ENCODE measurements at regions not wholly inside any gene's neighbourhood (a gene's known extent, or its start where the extent isn't known, plus 50 kb on each side); places are given as distances from the start of the nearest gene placed in this dataset.

DNA sequence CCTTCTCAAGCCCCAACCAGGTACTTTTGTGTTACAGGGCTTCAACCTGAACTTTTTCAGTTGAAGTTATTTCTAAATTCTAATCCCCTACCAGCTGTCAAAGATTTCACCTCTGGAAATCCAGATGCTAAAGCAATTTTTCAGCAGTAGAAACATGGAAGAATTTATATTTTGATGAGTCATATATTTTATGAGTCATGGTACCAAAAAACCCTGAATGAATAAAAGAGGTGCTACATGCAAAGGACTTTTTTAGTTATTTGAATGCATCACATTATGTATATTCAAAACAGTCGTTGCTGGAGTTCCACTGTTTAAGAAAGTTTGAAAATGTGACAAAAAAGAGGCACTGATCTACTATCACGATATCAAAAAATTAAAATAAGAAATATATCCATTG lies 96.0 kb upstream of the ZNF385D start:
- no peaks in the 10 kb centered on the region for H3K9me3 ChIP-seq (ENCODE audit: control insufficient read depth, insufficient read depth, low read length)
- no peaks in the 10 kb centered on the region for H3K36me3 ChIP-seq (ENCODE audit: control insufficient read depth, insufficient read depth, low read length)
- H3K4me3 ChIP-seq (ENCODE audit: low read length): no peak overlapping the region
- H3K4me1 ChIP-seq (ENCODE audit: control insufficient read depth, insufficient read depth, low read length): no peaks in the 10 kb centered on the region
- WGBS (ENCODE audit: insufficient coverage, insufficient read length): no CpG with 5 or more reads among the region's 2 CpGs
- no peak overlapping the region for H3K27ac ChIP-seq (ENCODE audit: low read length)
- no peak for DNase-seq (ENCODE audit: low read depth, low spot score)
- H3K27me3 ChIP-seq (ENCODE audit: control insufficient read depth, insufficient read depth, low read length): no peaks in the 10 kb centered on the region

- WGBS (ENCODE audit: insufficient coverage, insufficient read length): no CpG with 5 or more reads among the region's 10 CpGs
- no peak for DNase-seq (ENCODE audit: low read depth, low spot score)
- Histone ChIP-seq H3K27ac (ENCODE audit: low read length) (no peak overlapping the region), H3K27me3 (ENCODE audit: control insufficient read depth, insufficient read depth, low read length) (no peaks in the 10 kb centered on the region), H3K9me3 (ENCODE audit: control insufficient read depth, insufficient read depth, low read length) (no peaks in the 10 kb centered on the region), H3K4me3 (ENCODE audit: low read length) (no peak overlapping the region), H3K4me1 (ENCODE audit: control insufficient read depth, insufficient read depth, low read length) (no peaks in the 10 kb centered on the region), H3K36me3 (ENCODE audit: control insufficient read depth, insufficient read depth, low read length) (no peaks in the 10 kb centered on the region)
Observed at GRCh38 chr3:21859124-21860081, 108.4 kb upstream of the ZNF385D start.

- no peaks in the 10 kb centered on the region for H3K9me3 ChIP-seq (ENCODE audit: control insufficient read depth, insufficient read depth, low read length)
- no peak overlapping the region for H3K27ac ChIP-seq (ENCODE audit: low read length)
- no CpG with 5 or more reads among the region's 1 CpG for WGBS (ENCODE audit: insufficient coverage, insufficient read length)
- no peaks in the 10 kb centered on the region for H3K36me3 ChIP-seq (ENCODE audit: control insufficient read depth, insufficient read depth, low read length)
- no peaks in the 10 kb centered on the region for H3K4me1 ChIP-seq (ENCODE audit: control insufficient read depth, insufficient read depth, low read length)
- H3K27me3 ChIP-seq (ENCODE audit: control insufficient read depth, insufficient read depth, low read length): no peaks in the 10 kb centered on the region
- H3K4me3 ChIP-seq (ENCODE audit: low read length): no peak overlapping the region
- no peak for DNase-seq (ENCODE audit: low read depth, low spot score)
Observed at GRCh38 chr3:21860082-21860475, 109.1 kb upstream of the ZNF385D start.

GRCh38 chr3:21860657-21861056 lies 109.6 kb upstream of the ZNF385D start:
- no peaks in the 10 kb centered on the region for H3K27me3 ChIP-seq (ENCODE audit: control insufficient read depth, insufficient read depth, low read length)
- no peaks in the 10 kb centered on the region for H3K36me3 ChIP-seq (ENCODE audit: control insufficient read depth, insufficient read depth, low read length)
- H3K27ac ChIP-seq (ENCODE audit: low read length): no peak overlapping the region
- H3K4me1 ChIP-seq (ENCODE audit: control insufficient read depth, insufficient read depth, low read length): no peaks in the 10 kb centered on the region
- no peaks in the 10 kb centered on the region for H3K9me3 ChIP-seq (ENCODE audit: control insufficient read depth, insufficient read depth, low read length)
- H3K4me3 ChIP-seq (ENCODE audit: low read length): no peak overlapping the region
- no peak for DNase-seq (ENCODE audit: low read depth, low spot score)
- no CpG with 5 or more reads among the region's 1 CpG for WGBS (ENCODE audit: insufficient coverage, insufficient read length)

GRCh38 chr3:21876782-21877181 lies 125.8 kb upstream of the ZNF385D start:
- no peaks in the 10 kb centered on the region for H3K27me3 ChIP-seq (ENCODE audit: control insufficient read depth, insufficient read depth, low read length)
- no peak for DNase-seq (ENCODE audit: low read depth, low spot score)
- no CpG with 5 or more reads among the region's 2 CpGs for WGBS (ENCODE audit: insufficient coverage, insufficient read length)

GRCh38 chr3:21877214-21877754 lies 126.3 kb upstream of the ZNF385D start:
- Histone ChIP-seq H3K9me3 (ENCODE audit: control insufficient read depth, insufficient read depth, low read length) (no peaks in the 10 kb centered on the region), H3K4me3 (ENCODE audit: low read length) (no peak overlapping the region), H3K4me1 (ENCODE audit: control insufficient read depth, insufficient read depth, low read length) (no peaks in the 10 kb centered on the region), H3K36me3 (ENCODE audit: control insufficient read depth, insufficient read depth, low read length) (no peaks in the 10 kb centered on the region), H3K27me3 (ENCODE audit: control insufficient read depth, insufficient read depth, low read length) (no peaks in the 10 kb centered on the region), H3K27ac (ENCODE audit: low read length) (no peak overlapping the region)
- no peak for DNase-seq (ENCODE audit: low read depth, low spot score)
- no CpG with 5 or more reads among the region's 6 CpGs for WGBS (ENCODE audit: insufficient coverage, insufficient read length)

More at GRCh38 chr3:21876782-21877181, 125.8 kb upstream of the ZNF385D start:
- H3K4me1 ChIP-seq (ENCODE audit: control insufficient read depth, insufficient read depth, low read length): no peaks in the 10 kb centered on the region
- H3K4me3 ChIP-seq (ENCODE audit: low read length): no peak overlapping the region
- no peaks in the 10 kb centered on the region for H3K9me3 ChIP-seq (ENCODE audit: control insufficient read depth, insufficient read depth, low read length)
- H3K27ac ChIP-seq (ENCODE audit: low read length): no peak overlapping the region
- no peaks in the 10 kb centered on the region for H3K36me3 ChIP-seq (ENCODE audit: control insufficient read depth, insufficient read depth, low read length)

DNA sequence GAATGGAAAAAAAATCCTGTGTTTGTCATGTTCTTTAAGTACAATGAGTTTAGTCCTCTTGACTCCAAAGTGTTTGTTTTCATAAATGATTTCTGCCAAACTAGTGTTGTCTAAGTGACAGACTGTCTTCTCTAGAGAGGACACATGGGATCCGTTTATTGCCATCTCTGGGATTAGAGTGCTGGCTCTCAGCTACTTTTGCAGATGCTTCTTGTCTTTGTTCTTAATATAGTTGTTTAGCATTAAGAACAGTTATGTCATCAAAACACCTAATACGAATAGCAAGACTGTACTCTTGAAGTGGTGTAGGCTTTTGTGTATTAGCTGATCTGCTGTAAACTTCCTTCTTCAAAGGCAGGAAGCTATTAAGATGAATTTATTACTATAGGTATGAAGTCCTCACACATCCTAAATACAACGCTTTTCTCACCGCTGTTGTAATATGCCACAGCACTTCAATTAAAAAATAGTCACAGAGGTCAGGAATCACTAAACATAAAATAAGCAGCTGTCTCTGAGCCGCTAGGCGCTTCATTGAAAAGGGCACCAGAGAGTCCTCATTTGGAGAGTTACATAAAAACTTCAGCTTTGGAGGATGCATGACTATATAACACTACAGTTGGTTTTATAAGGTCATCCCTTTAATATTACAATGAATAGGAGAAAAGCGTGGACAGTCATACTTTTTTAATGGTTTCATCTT lies 128.3 kb upstream of the ZNF385D start:
- no peaks in the 10 kb centered on the region for H3K9me3 ChIP-seq (ENCODE audit: control insufficient read depth, insufficient read depth, low read length)
- no peak overlapping the region for H3K27ac ChIP-seq (ENCODE audit: low read length)
- no peaks in the 10 kb centered on the region for H3K4me1 ChIP-seq (ENCODE audit: control insufficient read depth, insufficient read depth, low read length)
- WGBS (ENCODE audit: insufficient coverage, insufficient read length): no CpG with 5 or more reads among the region's 7 CpGs
- no peaks in the 10 kb centered on the region for H3K27me3 ChIP-seq (ENCODE audit: control insufficient read depth, insufficient read depth, low read length)
- DNase-seq (ENCODE audit: low read depth, low spot score): no peak
- H3K36me3 ChIP-seq (ENCODE audit: control insufficient read depth, insufficient read depth, low read length): no peaks in the 10 kb centered on the region
- no peak overlapping the region for H3K4me3 ChIP-seq (ENCODE audit: low read length)

GRCh38 chr3:21888656-21889055 lies 137.6 kb upstream of the ZNF385D start:
- no peak for DNase-seq (ENCODE audit: low read depth, low spot score)
- no peaks in the 10 kb centered on the region for H3K27me3 ChIP-seq (ENCODE audit: control insufficient read depth, insufficient read depth, low read length)
- H3K27ac ChIP-seq (ENCODE audit: low read length): no peak overlapping the region
- H3K4me1 ChIP-seq (ENCODE audit: control insufficient read depth, insufficient read depth, low read length): no peaks in the 10 kb centered on the region
- H3K36me3 ChIP-seq (ENCODE audit: control insufficient read depth, insufficient read depth, low read length): no peaks in the 10 kb centered on the region
- no peak overlapping the region for H3K4me3 ChIP-seq (ENCODE audit: low read length)
- H3K9me3 ChIP-seq (ENCODE audit: control insufficient read depth, insufficient read depth, low read length): no peaks in the 10 kb centered on the region
- no CpG with 5 or more reads among the region's 2 CpGs for WGBS (ENCODE audit: insufficient coverage, insufficient read length)

DNA sequence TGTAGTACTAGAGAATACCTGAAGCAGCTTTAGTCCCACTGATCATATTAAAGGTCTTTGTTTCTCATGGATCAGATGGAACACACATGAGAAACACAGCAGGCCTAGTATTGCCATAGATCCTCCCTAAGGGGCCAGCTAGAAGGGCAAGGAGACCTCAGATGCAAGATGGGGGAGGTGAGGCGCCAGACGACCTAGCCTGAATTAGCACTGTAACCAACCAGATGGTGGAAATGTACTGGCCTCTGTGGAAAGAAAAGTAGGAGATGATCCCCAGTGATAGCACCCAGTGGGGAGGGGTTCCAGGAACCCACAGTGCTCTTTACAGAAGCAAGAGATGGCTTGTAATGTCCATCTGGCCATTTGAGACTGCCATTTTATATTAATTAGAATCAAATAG lies 138.2 kb upstream of the ZNF385D start:
- no peaks in the 10 kb centered on the region for H3K4me1 ChIP-seq (ENCODE audit: control insufficient read depth, insufficient read depth, low read length)
- H3K36me3 ChIP-seq (ENCODE audit: control insufficient read depth, insufficient read depth, low read length): no peaks in the 10 kb centered on the region
- H3K27me3 ChIP-seq (ENCODE audit: control insufficient read depth, insufficient read depth, low read length): no peaks in the 10 kb centered on the region
- H3K9me3 ChIP-seq (ENCODE audit: control insufficient read depth, insufficient read depth, low read length): no peaks in the 10 kb centered on the region
- H3K27ac ChIP-seq (ENCODE audit: low read length): no peak overlapping the region
- no peak overlapping the region for H3K4me3 ChIP-seq (ENCODE audit: low read length)
- no peak for DNase-seq (ENCODE audit: low read depth, low spot score)
- WGBS (ENCODE audit: insufficient coverage, insufficient read length): no CpG with 5 or more reads among the region's 2 CpGs

GRCh38 chr3:21892104-21892503 lies 141.1 kb upstream of the ZNF385D start:
- Histone ChIP-seq H3K4me1 (ENCODE audit: control insufficient read depth, insufficient read depth, low read length) (no peaks in the 10 kb centered on the region), H3K4me3 (ENCODE audit: low read length) (no peak overlapping the region)
- WGBS (ENCODE audit: insufficient coverage, insufficient read length): no CpG with 5 or more reads among the region's 2 CpGs

More at GRCh38 chr3:21892104-21892503, 141.1 kb upstream of the ZNF385D start:
- Histone ChIP-seq H3K9me3 (ENCODE audit: control insufficient read depth, insufficient read depth, low read length) (no peaks in the 10 kb centered on the region), H3K27me3 (ENCODE audit: control insufficient read depth, insufficient read depth, low read length) (no peaks in the 10 kb centered on the region), H3K36me3 (ENCODE audit: control insufficient read depth, insufficient read depth, low read length) (no peaks in the 10 kb centered on the region), H3K27ac (ENCODE audit: low read length) (no peak overlapping the region)
- DNase-seq (ENCODE audit: low read depth, low spot score): no peak
